ENCODE measurements at regions not wholly inside any gene's neighbourhood (a gene's known extent, or its start where the extent isn't known, plus 50 kb on each side); places are given as distances from the start of the nearest gene placed in this dataset.
"Not testable (repeated sequence)": the region's sequence is repeated elsewhere in the genome, so short reads cannot be mapped to it uniquely, and the experiment has no call there.

DNA sequence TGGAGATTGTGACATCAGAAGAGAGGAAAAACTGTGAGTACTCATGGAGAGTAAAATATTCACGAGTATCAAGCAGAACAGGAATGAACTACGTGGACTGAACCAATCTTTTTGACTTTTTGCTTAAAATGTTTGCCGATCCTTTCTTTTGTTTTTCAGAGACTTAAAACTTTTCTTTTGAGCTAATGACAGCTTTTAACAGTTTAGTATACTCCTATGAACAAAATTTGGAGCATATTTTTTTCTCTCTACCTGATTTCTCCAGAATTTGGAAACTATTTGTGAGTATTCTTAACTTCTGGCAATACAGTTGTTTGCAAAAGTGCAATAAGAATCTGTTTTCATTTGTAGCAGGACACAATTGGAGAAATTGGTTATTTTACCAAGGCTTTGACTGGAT lies 786.3 kb downstream of the SORCS1 start:
- no peak for DNase-seq

DNA sequence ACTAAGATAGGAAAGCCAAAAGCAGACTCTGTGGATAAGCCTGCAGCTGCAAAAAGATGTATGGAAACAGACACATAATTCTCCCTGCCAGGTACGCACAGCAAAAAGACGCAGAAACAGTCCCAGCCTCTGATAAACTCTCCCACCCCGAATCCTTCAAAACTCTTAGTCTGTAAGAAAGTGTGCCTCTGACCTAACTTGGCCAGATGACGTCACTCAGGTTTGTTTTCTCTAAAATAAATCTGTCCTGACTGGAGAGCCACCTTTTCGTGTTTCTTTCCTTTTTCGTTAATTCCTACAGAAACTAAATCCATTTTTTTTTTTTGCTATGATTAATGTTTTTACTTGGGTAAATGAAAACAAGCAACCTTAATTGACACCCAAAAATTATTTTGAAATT lies 793.8 kb downstream of the SORCS1 start:
- DNase-seq, result no peak

DNA sequence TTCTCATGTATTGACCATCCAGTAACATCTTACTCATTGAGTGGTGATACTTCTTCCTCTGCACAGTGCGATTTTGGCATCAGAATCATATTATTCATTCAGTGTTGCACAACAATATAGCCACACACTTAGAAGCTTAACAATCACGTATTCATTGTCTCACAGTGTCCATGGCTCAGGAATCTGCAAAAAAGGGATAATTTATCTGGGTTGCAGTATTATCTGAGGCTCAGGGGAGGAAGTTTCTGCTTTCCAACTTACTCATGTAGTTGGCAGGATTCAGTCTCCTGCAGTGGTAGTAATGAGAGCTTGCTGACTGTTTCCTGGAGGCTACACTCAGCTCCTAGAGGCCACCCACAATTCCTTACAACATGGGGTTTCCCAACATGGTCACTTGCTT lies 803.6 kb downstream of the SORCS1 start:
- DNase-seq, result no peak

DNA sequence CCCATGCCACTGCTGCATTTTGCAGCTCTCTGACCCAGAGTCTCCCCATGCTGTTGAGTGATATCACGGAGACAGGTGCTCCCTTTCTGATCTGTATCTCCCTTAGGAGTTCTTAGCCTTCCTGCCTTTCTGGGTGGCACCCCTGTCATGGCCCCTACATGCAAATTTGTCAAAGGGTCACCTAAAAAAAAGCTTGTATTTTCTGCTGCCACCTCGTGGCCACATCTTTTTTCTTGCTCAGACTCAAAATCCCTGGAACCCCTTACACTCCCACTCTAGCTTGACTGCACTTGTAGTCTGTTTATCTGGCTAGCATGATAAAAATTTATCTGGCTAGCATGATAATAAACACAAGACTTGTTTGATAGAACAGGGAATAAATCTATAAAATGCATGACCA lies 809.1 kb downstream of the SORCS1 start:
- DNase-seq, result no peak

DNA sequence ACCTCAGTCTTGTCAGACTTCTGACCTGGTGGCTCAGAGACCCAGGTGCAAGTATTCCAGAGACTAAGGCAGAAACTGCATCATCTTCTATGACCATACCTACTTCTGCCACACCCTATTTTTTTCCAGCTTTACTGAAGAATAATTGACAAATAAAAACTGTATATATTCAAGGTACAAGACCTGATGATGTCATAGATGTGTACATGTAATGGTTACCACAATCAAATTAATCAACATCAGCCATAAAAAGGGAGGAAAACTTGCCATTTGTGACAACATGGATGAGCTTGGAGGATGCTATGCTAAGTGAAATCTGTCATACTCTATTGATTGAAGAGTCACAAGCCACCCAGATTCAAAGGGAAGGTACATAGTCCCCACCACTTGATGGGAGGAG lies 815.6 kb downstream of the SORCS1 start:
- no peak for DNase-seq

DNA sequence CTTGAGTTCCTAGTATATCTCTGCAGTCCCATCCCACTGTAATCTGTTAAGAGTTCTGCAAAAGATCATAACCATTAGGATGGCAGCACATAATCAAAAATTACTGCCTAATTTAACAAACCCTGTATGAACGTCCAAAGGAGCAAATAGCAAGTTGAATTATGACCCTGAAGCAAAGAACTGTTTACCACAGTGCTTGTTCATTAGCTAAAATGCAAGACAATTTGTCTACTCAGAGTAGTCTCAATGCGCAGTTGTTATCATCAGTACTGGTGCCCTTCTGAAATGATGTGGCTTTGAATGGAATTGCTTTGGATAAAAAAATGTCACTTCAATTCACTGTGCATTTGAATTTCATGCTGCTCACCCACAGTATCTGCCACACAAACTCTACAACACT lies 817.0 kb downstream of the SORCS1 start:
- DNase-seq, result no peak

DNA sequence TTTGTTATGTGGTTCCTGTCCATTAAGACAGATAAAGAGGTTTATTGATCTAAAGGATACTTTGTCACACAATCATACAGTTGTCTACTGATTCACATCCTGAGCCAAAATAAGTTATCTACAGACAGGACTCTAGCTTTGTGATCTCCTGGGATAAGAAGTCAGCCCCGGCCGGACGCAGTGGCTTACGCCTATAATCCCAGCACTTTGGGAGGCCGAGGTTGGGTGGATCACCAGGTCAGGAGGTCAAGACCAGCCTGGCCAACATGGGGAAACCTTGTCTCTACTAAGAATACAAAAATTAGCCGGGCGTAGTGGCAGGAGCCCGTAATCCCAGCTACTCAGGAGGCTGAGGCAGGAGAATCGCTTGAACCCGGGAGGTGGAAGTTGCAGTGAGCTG lies 821.0 kb downstream of the SORCS1 start:
- DNase-seq, result not testable (repeated sequence)

DNA sequence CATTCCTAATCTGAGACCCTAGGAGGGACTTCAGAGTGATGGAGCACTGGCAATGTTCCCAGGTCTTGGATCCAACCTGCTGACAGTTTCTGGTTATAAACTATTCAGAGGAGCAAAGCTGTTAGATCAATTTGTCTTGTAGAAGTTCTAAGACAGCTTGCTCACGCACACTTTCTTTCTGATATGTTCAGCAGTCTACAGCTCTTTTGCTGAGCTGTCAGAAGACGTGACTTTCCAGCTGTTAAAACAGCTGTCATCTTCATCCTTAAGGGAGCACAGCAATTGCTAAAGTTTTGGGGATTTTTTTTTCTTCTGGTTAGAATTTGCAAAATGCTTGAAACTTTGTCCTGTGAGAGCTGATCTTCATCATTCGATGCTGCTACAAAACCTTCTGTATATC lies 823.1 kb downstream of the SORCS1 start:
- DNase-seq, result no peak

DNA sequence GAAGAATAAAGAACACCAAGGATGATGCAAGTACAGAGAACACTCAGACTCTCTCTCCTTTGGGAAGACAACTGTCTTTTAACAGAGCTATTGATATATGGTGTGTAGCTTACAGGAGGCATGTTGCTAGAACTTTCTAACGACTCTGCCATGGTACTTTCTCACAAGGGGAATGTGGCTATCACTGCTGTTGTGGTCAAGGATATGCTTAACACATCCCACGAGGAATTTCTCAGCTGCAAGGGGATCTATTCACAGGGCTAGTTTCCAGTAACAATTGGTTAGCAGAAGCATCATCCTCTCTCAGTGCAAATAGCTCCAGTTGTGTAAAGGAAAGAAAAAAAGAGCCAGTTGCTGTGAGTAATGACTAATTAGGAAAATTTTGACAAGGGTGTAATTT lies 826.0 kb downstream of the SORCS1 start:
- no peak for DNase-seq

DNA sequence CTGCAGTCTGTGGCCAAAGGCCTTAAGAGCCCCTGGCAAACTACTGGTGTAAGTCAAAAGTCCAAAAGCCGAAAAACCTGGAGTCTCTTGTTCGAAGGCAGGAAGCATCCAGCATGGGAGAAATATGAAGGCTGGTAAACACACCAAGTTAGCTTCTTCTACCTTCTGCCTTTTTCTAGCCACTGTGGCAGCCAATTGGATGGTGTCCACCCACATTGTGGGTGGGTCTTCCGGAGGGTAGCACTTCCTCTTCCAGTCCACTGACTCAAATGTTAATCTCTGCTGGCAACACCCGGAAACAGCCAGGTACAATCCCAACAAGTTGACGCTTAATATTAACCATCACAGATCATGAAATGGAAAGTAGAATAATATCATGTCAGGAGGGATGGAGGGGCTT lies 827.6 kb downstream of the SORCS1 start:
- DNase-seq, result no peak

DNA sequence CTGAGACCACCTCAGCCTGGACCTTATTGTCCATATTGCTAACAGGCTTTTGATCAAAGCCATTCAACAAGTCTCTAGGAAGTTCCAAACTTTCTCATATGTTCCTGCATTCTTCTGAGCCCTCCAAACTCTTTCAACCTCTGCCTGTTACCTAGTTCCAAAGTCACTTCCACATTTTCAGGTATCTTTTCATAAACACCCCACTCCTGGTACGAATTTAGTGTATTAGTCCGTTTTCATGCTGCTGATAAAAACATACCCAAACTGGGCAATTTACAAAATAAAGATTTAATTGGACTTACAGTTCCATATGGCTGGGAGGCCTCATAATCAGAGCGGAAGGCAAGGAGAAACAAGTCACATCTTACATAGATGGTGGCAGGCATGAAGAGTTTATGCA lies 836.8 kb downstream of the SORCS1 start:
- no peak for DNase-seq

DNA sequence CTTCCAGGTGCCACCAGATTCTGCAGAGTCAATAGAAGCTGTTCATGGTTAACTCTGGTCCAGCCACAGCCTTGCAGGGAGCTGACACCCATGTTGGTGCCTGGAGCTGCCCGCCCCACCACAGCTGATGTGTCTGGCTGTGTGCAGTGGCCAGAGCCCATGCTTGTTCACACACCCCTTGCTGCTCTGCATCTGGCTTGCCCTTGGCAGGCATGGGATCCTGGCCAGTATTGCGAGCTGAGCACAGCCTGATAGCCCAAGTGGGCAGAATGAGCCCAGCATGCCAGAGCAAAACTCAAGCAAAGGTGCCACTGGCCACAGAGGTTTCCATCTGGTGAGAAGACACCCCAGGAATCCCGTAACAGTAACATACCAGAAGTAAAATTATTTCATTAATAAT lies 843.6 kb downstream of the SORCS1 start:
- no peak for DNase-seq

DNA sequence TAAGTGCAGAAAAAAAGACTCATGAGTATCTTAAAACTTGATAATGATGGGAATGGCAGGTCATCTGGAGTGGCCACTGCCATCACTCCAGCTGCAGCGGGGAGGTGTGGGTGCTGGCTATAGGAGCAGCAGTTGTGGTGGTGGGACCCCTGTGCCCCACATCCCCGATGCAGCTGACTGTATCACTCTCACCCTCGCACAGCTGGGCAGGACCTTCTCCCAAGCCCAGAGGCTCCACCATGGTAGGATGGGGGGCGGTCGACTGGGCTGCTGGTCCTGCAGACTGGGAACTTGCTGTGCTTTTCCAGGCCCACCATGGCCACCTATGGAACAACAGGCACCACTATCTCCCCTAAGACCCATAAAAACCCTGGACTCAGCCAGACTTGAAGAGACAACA lies 844.4 kb downstream of the SORCS1 start:
- DNase-seq, result no peak

DNA sequence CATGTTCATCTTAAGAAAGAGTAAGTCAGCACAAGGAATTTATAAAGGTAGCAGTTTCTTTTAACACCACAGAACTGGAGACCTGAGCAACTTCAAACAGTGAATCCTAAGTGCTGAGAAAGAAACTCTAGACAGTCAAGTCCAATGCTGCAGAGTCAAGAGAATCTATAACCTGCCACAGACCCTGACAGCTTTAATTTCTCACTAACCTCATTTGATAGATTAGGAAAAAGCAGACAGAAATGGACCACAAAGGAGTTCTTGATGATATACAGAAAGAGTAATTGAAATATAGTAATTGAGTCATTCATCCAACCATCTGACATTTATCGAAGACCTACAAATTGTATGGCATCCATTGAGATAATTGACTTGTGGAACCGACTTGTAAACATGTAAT lies 847.0 kb downstream of the SORCS1 start:
- DNase-seq, result no peak

DNA sequence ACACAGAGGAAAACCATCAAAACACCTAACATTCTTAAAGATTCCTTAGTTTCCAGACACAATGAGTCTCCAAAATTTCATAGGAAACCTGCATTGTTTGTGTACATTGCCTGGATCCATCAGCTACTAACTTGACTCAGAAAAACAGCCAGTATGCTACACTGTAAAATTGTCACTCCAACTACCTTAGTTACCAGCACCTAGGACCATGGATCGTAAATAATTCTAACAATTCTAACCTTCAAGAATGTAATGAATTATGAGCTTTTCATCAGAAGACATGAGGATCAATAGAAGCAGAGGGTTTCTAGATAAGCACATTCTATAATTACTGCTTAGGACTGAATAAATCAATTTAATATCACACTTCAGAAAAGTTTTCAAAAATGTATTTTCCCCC lies 851.5 kb downstream of the SORCS1 start:
- DNase-seq, result no peak

DNA sequence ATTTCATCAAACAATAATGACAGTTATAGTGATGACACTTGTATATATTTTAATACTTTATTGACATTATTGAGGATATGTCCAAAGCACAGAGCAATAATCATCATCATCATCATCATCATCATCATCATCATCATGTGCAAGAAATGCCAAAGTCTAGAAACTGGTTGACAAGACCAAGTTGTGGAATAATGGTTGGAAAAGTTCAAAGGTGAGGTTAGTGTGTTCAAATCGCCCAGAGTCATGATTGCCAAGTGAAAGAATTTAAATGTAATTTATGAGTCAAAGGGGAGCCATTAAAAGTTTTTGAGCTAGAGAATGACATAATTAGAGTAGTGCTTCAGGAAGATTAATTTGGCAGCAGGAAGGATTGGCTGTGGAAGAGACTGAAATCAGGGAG lies 852.4 kb downstream of the SORCS1 start:
- DNase-seq, result no peak

DNA sequence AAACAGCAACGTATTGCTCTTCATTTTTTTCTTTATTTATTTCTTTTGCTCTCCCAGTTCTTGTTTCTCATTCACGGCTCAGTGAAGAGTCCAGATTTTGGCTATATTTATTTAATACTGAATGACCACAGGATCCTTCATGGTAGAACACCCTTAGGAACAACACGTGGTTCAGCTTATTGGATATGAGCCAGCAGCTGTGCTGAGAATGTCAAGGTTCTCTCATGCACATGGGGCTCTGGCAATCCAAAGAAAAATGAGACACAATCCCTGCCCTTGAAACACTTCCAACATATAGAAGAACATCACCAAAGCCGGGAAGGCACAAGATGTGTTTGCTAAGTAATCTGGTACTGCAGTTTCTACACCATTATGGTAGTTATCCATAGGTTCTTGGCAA lies 852.9 kb downstream of the SORCS1 start:
- no peak for DNase-seq

DNA sequence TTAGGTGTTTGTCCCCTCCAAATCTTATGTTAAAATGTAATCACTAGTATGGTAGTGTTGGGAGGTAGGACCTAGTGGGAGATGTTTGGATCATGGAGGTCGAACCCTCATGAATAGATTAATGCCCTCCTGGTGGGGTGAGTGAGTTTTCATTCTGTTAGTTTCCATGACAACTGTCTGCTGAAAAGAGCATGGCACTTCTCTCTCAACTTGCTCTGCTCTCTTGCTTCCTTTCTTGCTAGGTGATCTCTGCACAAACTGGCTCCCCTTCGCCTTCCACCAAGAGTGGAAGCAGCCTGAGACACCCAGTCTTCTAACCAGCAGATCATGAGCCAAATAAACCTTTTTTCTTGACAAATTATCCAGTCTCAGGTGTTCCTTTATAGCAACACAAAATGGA lies 853.9 kb downstream of the SORCS1 start:
- DNase-seq, result no peak

DNA sequence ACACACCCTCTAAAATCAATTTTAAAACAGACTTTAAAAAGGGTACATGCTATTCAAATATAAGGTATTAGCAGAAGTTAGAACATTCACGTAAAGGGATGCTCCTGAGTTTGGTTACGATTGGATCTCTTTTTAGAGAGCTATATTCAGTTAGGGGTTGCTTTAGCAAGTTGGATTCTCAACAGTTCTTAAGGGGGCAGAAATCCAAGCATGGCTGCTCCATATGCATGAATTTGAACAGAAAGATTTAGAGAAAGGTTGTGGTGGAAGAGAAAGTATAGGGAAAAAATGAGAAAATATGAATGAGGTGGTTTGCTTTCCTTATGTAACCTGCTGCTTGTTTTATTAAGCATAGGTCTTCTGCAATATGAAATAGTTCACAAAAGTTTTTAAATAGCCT lies 855.1 kb downstream of the SORCS1 start:
- DNase-seq, result no peak

DNA sequence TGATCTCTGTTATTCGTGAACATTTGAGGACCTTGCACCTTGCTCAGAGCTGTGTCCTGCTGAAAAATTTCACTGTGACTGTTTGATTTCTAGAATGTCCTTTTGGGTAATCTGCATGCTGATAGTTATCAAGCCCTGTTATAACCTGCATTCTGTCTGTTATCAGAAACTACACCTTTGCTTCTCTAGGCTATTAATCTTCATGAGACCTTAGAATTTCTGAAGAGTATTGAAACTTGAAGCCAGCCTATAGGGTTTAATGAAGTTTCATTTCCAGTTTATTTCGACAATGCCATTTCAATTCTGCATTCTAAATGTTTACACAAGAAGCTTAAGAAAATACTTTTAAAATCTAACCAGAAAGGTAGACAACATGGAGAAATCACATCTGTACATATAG lies 856.2 kb downstream of the SORCS1 start:
- DNase-seq, result no peak

DNA sequence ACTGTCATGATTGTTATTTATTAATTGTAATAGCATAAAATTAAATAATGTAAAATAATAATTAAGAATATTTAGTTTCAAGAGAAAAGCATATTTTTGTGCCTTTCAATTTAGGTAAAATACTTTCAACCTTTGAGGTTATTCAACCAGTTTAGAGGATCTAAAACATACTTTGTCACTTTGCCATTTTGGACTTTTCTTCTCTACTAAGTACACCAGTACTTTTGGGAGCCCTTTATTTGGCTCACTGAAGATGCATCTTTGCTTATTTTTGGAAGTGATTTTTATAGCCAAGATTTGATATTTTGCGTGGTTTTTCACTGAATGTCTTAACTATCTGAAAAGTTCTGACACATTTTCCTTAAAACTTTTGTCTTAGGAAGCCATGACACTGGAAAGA lies 860.5 kb downstream of the SORCS1 start:
- no peak for DNase-seq

DNA sequence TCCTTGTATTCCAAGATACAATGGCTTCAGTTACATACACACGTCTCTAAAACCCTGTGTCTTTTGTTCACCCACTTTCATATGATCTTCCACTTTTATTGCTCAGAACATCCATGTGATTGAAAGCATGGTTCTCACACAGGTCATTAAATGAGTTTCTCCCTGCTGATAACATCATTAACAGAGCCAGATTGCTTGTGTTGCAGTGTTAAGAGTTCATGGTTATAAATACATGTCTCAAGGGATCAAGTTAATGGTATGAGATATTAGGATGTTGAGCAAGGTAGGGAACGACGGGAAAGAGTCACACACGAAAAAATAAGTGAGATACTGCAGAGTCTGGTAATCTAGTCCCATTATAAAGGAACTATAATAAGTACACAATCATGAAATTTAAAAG lies 861.5 kb downstream of the SORCS1 start:
- no peak for DNase-seq

DNA sequence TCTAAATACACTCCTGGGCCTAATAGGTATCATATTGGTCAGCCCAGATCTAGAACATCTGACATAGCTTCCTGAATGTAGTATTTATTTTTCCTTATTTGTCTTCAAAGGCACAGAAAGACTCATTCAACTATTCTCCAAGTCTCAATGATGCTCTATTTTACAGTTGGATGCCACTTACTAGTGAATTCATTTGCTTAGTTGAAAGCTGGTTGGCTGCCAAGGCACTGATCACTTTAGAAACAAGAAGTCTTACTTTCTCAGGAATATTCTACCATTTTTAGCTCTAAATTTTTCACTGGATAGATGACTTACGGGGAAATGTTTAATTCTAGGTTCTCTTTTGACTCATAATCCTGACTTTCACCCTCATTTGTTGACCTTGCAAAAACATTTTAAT lies 863.4 kb downstream of the SORCS1 start:
- no peak for DNase-seq

DNA sequence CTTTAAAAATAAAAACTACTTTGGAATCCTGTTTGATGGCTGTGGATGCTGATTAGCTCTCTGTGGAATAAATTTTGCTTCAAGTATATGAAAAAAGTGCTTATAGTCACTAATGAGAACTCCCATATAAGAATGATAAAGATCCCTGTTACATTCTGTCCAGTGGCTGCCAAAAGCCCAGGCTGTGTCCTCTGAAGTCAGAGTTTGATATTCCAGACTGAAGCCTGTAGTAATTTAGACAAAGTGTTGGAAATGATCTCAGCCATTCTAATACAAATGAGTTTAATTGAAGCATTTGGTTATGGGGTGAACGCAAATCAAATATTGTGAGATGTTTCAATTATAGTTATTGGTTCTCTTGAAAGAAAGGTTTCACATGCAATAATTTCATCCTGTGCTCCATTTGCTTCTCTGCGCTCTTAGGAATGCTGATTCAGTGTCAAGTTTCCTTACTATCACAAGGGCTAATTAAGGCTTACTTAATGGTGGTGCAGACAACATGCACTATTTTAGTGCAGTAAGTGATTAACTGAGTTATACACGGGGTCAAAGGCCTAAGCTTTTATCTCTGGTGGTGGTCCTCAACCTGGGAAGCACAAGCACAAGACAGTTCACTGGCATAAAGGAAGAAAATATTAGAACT lies 867.6 kb downstream of the SORCS1 start:
- DNase-seq, result no peak

DNA sequence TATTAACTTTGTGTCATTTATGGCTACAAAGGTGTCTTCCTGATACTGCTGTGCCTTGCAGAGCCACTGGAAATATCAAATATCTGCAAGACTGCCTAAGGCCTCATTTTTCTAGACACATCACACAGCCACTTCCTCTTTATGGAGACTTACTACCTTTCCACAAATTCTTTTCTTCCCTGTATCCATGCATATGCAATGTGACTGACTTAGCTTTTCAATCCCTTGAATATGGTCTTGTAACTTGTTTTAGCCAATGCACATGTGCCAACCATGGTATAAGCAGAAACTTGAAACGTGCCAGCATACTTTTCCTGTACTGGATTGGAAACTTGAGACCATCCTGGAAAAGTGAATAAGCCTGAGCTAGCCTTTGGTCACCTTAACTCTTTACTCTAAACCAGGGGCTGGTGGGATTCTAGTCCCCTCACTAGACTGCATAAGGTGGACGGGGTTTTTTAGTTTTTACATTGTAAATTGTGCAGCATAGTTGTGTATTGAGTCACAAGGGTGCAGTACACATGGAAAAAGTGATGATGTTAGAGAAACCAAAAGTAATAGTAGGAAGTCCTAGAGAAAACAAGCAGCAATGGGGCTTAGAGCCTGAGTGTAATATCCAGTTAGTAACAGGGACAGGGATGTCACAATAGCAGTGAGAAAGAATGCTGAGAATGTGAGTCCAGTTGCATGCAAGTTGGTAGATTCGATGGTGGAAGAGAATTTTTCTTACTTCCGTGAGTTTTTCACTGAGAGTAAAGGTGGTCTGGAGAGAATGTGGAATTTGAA lies 879.5 kb downstream of the SORCS1 start:
- DNase-seq, result no peak
